Left cardiac atrium (tissue), 4 donors: ENCODE measurements at regions not wholly inside any gene's neighbourhood (a gene's known extent, or its start where the extent isn't known, plus 50 kb on each side); places are given as distances from the start of the nearest gene placed in this dataset.
A peak's percentile ranks its signal among the peaks of the same experiment; 100 is the strongest.

Experiments used
- ATAC-seq, 2 donors: fragments of 200-7000 bp; cut with Tn5 transposase; one replicate each; pipeline ENCODE4 v1.9.1; 2020; ENCODE audit warnings: mild to moderate bottlenecking in 2 of 2, moderate library complexity in 2 of 2
- DNase-seq: peaks from one replicate; pipeline ENCODE4 v3.0.0-alpha.2; 2020
- intact Hi-C, 2 donors: fragments of 100-400 bp; cut with DNase I; formaldehyde crosslinking; loops; one replicate each; pipeline versions ENCODE4 v1.14.1 to v1.15.1; 2022 to 2023
- donor health status: DM: no; HTN: yes; CAD: no.
- donor health status: DM: no; HTN: yes; CAD: no; lungs with severe emphysema.
- donor health status: DM: yes; HTN: yes; CAD: no.
- donor health status: Dilated cardiomyopathy.

GRCh38 chr5:72566746-72567145 is 59.5 kb upstream of the ZNF366 start:
- DNase-seq (no peak), ATAC-seq (no peak)
- intact Hi-C loops, result no loop called here

- intact Hi-C loops, result no loop called here
- no peak for ATAC-seq
- DNase-seq, result no peak
Measured at GRCh38 chr5:72565513-72566289, 58.5 kb upstream of the ZNF366 start.

- DNase-seq (no peak), ATAC-seq (no peak)
- intact Hi-C loops, result no loop called here
Measured at GRCh38 chr5:72562717-72563116, 55.5 kb upstream of the ZNF366 start.

GRCh38 chr5:72561148-72561972 is 54.1 kb upstream of the ZNF366 start:
- intact Hi-C loops, result no loop called here
- no peak for DNase-seq
- ATAC-seq, result no peak

GRCh38 chr5:72559866-72560766 is 52.9 kb upstream of the ZNF366 start:
- peak; percentile 26 for DNase-seq
- ATAC-seq, result peak; percentile 21 to 44

GRCh38 chr5:72558383-72558782 is 51.2 kb upstream of the ZNF366 start:
- DNase-seq (no peak), ATAC-seq (no peak)
- intact Hi-C loops, result no loop called here

More at GRCh38 chr5:72559866-72560766, 52.9 kb upstream of the ZNF366 start:
- intact Hi-C loops, result no loop called here

- no peak for DNase-seq
- intact Hi-C loops, result no loop called here
- ATAC-seq, result no peak
Measured at GRCh38 chr5:72558046-72558336, 50.8 kb upstream of the ZNF366 start.

GRCh38 chr5:72557167-72558045 is 50.2 kb upstream of the ZNF366 start:
- intact Hi-C loops, result no loop called here
- no peak for ATAC-seq
- DNase-seq, result no peak
